ENCODE measurements at regions not wholly inside any gene's neighbourhood (a gene's known extent, or its start where the extent isn't known, plus 50 kb on each side); places are given as distances from the start of the nearest gene placed in this dataset.

GRCh38 chr16:52817696-52818095 is 235.0 kb downstream of the CHD9NB start:
- H3K27ac ChIP-seq = no peak overlapping the region
- DNase-seq = no peak
- TF ChIP-seq CTCF (IDR thresholded peaks at IDR 0.05) = no peak
- no peaks in the 10 kb centered on the region for H3K9me3 ChIP-seq
- H3K27me3 ChIP-seq = no peaks in the 10 kb centered on the region
- intact Hi-C loops (cut with DNase I) = no loop called here
- no peak for ATAC-seq
- H3K36me3 ChIP-seq = no peaks in the 10 kb centered on the region
- no peak overlapping the region for H3K4me3 ChIP-seq
- no peaks in the 10 kb centered on the region for H3K4me1 ChIP-seq

DNA sequence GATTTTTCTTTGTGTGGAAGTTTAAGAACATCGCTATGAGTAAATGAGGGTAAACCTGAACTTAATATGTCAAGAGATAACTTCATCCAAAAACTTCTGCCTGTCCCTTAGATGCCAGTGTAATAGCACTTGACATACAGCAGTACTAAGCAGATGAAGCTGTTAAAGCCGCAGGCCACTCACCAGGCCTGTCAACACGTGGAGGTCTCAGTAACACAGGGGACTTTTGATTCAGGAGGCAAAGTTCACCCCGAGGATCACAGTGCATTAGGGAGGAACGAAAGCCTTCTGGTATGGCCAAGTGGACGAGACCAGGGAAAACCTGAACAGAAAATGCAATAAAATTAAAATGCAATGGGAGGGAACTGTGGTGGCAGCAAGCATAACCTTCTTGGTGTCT is 235.7 kb downstream of the CHD9NB start:
- no peak overlapping the region for H3K27ac ChIP-seq
- intact Hi-C loops (cut with DNase I) = no loop called here
- ATAC-seq (no peak), DNase-seq (no peak)
- no peaks in the 10 kb centered on the region for H3K4me1 ChIP-seq
- no peak overlapping the region for H3K4me3 ChIP-seq
- TF ChIP-seq CTCF (IDR thresholded peaks at IDR 0.05) = no peak
- no peaks in the 10 kb centered on the region for H3K36me3 ChIP-seq
- H3K9me3 ChIP-seq = no peaks in the 10 kb centered on the region
- no peaks in the 10 kb centered on the region for H3K27me3 ChIP-seq

DNA sequence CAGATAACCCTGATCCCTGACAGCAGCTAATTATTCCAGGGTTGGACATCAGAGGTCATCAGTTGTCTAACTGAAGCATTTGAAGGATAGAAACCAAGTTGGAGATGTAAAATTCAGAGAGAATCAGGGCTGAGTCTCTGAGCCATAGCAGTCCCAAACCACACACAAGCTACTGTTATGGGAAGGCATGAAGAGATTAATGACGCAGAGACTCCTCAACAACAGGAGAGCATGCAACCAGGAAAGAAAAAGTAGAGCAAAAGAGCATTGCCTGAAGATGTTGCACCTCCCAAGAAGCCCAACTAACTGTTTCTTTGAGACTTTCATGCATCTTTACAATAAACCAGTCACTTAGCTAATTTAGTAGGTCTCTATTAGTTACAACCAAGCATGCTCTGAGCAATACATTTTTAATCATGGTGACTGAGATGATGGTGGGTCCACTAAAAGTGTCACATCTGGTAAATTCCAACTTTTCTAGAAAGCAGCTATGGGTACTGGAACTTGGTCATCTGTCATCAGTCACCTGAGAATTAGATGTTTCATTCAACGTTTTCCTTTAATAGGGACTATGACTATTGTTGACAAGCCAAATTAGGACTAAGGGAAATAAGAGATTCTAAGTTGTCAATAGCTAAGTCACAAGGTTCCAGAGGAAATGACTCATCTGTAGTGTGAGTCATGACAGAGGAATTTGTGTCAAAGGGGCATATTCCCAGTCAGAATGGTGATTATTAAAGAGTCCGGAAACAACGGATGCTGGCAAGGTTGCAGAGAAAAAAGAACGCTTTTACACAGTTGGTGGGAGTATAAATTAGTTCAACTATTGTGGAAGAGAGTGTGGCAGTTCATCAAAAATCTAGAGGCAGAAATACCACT is 239.8 kb downstream of the CHD9NB start:
- Histone ChIP-seq H3K4me1 (no peaks in the 10 kb centered on the region), H3K36me3 (no peaks in the 10 kb centered on the region), H3K9me3 (no peaks in the 10 kb centered on the region), H3K27me3 (no peaks in the 10 kb centered on the region), H3K27ac (no peak overlapping the region), H3K4me3 (no peak overlapping the region)
- no peak for ATAC-seq
- intact Hi-C loops (cut with DNase I) = no loop called here
- no peak for DNase-seq
- TF ChIP-seq CTCF (IDR thresholded peaks at IDR 0.05) = no peak

GRCh38 chr16:52805559-52806168 is 247.0 kb downstream of the CHD9NB start:
- intact Hi-C loops (cut with DNase I) = no loop called here
- Histone ChIP-seq H3K4me1 (no peaks in the 10 kb centered on the region), H3K27ac (no peak overlapping the region), H3K9me3 (no peaks in the 10 kb centered on the region), H3K27me3 (no peaks in the 10 kb centered on the region), H3K4me3 (no peak overlapping the region), H3K36me3 (no peaks in the 10 kb centered on the region)
- ATAC-seq = peak; percentile 65
- TF ChIP-seq CTCF (IDR thresholded peaks at IDR 0.05) = no peak
- no peak for DNase-seq

GRCh38 chr16:52800432-52800831 is 252.3 kb downstream of the CHD9NB start:
- Histone ChIP-seq H3K4me3 (no peak overlapping the region), H3K27me3 (no peaks in the 10 kb centered on the region), H3K27ac (no peak overlapping the region), H3K9me3 (no peaks in the 10 kb centered on the region), H3K4me1 (no peaks in the 10 kb centered on the region), H3K36me3 (no peaks in the 10 kb centered on the region)
- ATAC-seq (no peak), DNase-seq (no peak)
- TF ChIP-seq CTCF (IDR thresholded peaks at IDR 0.05) = no peak
- intact Hi-C loops (cut with DNase I) = no loop called here

All from upper lobe of right lung (tissue), 1 donor.